DMS 273 treated with DMSO at 0.1 percent for 48 hours (cell line): ENCODE measurements at regions not wholly inside any gene's neighbourhood (a gene's known extent, or its start where the extent isn't known, plus 50 kb on each side); places are given as distances from the start of the nearest gene placed in this dataset.
A peak's percentile ranks its signal among the peaks of the same experiment; 100 is the strongest.

Source experiments
- DNase-seq: peaks from one replicate; lab custom pipeline; 2025; lab: John Stamatoyannopoulos, UW

- no peak for DNase-seq
Observed at GRCh38 chr2:163368655-163369054, 367.2 kb downstream of the FIGN start.

DNA sequence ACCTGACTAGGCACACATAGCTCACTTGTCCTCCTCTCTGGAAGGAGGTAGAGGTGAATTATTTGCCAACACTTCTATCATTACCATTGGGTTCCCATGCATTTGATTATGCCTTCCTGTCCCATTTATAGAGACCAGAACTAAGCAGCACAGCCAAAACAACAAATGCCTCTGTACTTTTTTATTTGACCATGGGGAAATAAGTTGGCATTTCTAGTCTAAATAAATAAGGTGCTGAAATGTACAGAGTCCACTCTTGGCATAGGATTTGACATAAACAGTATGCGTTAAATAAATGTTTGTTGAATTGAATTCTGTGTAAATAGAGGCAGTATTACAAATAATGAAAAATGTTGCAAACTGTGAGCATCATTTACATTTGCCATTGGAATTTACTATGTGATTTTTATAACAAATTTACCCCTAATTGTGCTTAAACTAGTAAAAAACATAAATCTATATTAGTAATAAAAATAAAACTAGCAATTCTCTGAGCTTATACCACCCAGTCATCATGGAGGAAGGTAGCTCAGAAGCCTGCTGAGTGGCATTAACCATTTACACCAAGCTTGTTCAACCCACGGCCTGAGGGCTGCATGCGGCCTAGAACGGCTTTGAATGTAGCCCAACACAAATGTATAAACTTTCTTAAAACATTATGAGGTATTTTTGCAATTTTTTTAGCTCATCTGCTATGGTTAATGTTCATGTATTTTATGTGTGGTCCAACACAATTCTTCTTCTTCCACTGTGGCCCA, 367.8 kb downstream of the FIGN start:
- DNase-seq, result no peak

DNA sequence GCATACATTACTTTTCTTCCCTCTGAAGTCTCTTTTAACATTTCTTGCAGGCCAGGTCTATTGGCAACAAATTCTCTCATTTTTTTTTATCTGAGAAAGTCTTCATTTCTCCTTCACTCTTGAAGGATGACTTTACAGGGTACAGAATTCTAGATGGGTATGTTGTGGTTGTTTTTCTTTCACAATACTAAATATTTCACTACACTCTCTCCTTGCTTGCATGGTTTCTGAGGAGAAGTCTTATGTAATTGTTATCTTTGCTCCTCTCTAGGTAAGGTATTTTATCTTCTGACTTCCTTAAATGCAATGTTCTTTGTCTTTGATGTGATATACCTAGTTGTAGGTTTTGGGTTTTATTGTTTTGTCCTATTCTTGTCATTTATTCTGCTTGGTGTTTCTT, 371.1 kb downstream of the FIGN start:
- no peak for DNase-seq

DNA sequence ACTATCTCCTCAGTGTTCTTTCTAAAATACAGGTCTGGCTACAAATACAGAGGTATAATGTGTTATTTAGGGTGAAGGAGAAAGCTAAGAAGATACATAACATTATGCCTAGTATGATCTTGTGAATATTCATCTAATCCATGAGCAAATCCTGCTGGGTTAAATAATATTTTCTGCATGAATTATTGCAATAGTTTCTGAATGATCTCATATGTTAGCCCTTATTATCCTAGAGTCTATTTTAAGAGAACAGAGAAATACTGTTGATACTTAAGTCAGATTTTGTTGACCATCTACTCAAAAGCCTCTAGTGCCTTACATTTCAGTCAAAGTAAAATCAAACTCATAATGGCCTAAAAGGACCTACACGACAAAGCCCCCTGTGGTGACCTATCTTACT, 382.3 kb downstream of the FIGN start:
- DNase-seq, result no peak

DNA sequence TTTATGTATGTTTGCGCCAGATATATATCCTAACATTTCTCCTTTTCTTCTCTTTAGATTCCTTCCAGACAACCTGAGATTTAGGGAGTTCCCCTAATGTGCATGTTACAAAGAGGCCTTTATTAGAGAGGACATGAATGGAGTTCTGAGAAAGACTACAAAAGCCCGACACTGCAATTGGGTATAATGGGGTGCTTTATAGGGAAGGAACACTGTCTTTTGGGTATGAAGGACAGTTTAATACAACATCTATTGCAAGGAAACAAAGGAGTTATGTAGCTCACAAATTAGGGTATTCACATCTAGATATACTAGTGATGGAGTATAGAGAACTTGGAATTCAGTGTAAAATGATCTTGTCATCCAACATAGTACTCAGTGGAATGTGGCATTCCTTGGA, 383.8 kb downstream of the FIGN start:
- DNase-seq, result no peak

GRCh38 chr2:163351143-163351542, 384.7 kb downstream of the FIGN start:
- no peak for DNase-seq

DNA sequence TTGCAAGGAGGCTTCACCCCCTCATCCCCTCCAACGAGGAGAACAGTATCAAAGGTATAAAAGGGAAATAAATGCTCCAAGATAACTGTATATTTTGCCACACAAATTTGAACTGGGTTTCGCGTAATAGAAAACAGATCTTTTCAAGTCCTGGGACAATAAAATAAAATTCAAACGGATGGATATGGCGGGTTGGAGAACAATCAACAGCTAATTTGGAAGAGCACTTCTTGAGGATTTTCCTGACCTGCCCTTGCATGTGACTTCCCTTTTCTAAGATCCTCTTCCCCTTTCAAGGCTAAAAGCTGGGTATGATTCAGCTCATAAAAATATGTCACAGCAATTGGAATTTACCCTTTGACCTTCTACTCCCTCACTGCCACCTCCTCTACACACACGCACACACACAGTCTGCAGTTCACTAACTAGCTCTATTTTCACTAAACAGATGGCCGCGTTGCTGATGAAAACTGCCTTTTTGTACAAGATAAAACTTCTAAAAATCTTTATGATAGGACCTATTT, 386.9 kb downstream of the FIGN start:
- no peak for DNase-seq

DNA sequence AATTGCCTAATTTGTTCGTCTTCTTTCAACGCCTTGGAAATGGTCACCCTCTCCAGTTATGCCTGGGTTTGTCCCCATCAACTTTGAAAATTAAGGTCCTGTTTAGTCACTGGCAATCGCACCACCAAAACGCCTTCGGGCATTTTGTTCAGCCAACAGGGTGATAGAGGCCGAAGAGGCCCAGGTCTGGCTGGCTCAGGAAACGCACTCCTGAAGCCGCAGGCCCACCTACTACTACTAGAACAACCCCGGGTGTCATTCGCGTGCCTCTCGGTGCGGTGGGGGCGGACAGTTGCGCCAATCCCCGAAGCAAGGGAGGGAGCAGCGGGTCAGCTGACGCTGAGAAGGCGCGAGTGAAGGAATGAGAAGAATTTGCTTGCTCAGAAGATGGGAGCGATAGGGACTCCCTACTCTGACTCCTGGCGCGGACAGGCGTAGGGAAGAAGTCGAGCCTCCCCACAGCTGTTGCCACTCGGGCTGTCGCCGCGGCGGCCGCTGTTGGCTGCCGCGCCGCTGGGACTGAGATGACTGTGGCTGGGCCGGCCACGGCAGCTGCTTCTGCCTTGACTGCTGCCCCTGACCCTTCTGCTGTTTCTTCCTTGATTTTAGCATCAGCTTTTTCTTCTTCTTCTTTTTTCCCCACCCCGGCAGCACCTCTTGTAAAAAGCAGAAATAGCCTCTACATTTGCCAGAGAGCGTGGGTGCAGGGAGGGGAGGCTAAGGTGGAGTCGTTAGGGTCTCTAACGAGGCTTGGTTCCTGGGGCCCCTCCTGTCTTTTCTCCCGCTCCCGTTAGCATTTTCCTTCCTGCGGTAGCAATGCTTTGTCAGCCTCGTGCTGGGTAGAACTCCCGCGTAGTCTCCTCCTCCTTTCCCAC, 387.6 kb downstream of the FIGN start:
- no peak for DNase-seq

GRCh38 chr2:163345795-163346573, 389.8 kb downstream of the FIGN start:
- peak; percentile 1 for DNase-seq

- no peak for DNase-seq
Observed at GRCh38 chr2:163343316-163343715, 392.5 kb downstream of the FIGN start.

- DNase-seq, result no peak
Observed at GRCh38 chr2:163341426-163341825, 394.4 kb downstream of the FIGN start.

- DNase-seq, result no peak
Observed at GRCh38 chr2:163338270-163338669, 397.5 kb downstream of the FIGN start.

GRCh38 chr2:163324677-163325076, 411.1 kb downstream of the FIGN start:
- DNase-seq, result no peak

DNA sequence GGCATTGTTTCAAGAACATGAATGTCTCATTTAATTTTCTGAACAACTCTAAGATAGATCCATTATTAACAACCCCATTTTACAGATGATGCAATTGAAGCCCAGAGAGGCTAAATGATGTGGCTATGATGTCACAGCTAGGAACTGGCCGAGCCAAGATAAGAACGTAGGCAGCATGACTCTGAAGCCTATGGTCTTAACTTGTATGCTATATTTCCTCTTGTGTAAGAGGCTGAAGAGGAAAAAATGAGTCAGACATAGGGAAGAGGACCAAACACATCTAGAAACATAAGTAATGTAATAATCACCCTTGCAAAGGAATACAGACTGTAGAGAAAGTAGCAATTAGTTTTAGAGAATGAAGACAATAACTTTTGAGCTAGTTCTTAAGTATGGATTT, 416.8 kb downstream of the FIGN start:
- DNase-seq, result no peak

GRCh38 chr2:163314712-163315111, 421.1 kb downstream of the FIGN start:
- DNase-seq, result no peak

- no peak for DNase-seq
Observed at GRCh38 chr2:163312713-163313112, 423.1 kb downstream of the FIGN start.

- DNase-seq, result no peak
Observed at GRCh38 chr2:163306647-163307046, 429.2 kb downstream of the FIGN start.

DNA sequence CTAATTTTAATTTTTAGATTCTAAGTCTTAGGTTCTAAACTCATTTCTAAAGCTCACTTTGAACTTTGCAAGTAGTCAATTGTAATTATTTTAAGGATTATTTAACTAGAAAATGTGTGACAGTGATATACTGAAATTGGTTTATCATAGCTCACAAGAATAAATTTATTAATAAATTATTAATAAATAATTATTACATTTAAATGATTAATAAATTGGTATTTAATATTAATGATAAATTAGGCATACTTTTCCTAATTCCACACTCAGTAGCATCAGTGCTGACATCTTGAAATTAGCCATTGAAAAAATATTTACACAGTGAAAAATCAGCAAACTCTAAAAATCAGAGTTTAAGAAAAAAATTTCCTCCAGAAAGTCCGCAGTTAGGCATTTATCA, 433.7 kb downstream of the FIGN start:
- no peak for DNase-seq

DNA sequence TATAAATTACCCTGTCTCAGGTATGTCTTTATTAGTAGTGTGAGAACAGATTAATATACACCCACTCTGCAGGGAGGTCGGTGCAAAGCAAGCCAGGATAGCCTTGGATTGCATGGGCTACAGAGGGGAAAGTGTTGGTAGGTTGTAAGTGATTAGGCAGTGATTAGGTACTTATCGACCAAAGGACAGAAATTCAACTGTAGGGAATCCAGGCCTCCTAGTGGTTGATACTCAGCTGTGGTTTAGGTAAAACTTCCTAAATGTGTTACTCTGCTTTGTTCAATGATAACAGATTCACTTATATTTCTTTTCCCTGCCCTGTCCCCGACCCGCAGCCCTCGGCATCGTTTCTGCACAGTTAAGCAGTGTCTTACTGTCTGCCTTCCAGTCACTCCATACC, 444.0 kb downstream of the FIGN start:
- no peak for DNase-seq

DNA sequence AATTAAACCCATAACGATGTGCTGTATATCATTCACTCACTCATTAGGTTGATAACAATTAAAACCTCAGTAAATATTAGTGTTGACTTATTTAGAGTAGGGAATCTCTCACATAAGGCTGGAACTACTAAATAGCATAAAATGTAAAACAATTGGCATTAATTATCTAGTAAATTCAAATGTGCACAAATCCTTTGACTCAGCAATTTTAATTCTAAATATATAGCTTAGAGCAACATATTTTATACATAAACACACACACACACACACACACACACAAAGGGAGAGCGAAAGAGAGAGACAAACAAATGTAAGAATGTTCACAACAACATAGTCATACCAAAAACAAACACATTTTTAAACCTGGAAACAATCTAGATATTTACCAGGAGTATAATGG, 443.1 kb upstream of the KCNH7 start:
- DNase-seq, result no peak

DNA sequence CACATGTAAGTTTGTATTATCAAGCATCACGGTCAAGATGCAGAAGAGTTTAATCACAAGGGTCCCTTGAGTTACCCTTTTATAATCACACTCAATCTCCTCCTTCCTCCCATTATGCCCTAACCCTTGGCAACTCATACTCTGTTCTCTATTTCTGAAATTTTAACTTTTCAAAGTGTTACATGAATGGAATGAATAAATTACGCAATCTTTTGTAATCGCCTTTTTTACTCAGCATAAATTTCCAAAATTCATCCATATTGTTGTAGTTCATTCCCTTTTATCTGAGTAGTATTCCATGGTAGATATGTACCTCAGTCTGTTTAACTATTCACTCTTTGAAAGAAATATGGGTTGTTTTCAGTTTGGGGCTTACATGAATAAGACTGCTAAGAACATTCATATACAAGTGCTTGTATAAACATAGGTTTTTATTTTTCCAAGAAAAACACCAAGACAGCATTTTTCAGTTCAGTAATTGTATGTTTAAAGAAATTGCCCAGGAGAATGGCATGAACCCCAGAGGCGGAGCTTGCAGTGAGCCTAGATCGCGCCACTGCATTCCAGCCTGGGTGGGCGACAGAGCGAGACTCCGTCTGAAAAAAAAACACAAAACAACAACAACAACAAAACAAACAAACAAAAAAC, 430.9 kb upstream of the KCNH7 start:
- DNase-seq, result no peak

DNA sequence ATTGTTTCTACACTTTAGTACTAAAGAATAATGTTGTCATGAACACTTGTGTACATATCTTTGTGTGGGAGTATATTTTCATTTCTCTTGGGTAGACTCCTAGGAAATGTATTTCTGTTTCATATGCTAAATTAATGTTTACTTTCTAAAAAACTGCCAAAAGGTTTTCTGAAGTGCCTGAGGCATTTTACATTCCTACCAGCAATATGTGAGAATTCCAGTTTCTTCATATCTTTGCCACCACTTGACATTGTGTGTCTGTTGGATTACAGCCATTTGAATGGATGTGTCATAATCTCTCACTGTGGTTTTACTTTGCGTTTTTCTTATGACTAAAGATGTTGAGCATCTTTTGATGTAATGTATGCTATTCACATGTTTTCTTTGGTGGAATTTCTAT, 428.2 kb upstream of the KCNH7 start:
- no peak for DNase-seq
